LNCaP clone FGC (cell line): ENCODE measurements at regions not wholly inside any gene's neighbourhood (a gene's known extent, or its start where the extent isn't known, plus 50 kb on each side); places are given as distances from the start of the nearest gene placed in this dataset.

Experiments
- DNase-seq: peaks from one replicate; pipeline ENCODE4 v3.0.0-alpha.2; 2011; ENCODE audit warnings: low read depth
- H3K4me3 ChIP-seq: 2 replicates; pipeline ENCODE4 v1.5.1; 2011; ENCODE audit warnings: mild to moderate bottlenecking, low read depth, low read length, control low read depth
- TF ChIP-seq, protein P1 (sequence below): IDR thresholded peaks from 2 replicates; pipeline ENCODE4 v1.5.1; 2012; ENCODE audit warnings: mild to moderate bottlenecking; ENCODE audit not compliant: control insufficient read depth, insufficient read depth; ENCODE audit errors: extremely low read depth

DNA sequence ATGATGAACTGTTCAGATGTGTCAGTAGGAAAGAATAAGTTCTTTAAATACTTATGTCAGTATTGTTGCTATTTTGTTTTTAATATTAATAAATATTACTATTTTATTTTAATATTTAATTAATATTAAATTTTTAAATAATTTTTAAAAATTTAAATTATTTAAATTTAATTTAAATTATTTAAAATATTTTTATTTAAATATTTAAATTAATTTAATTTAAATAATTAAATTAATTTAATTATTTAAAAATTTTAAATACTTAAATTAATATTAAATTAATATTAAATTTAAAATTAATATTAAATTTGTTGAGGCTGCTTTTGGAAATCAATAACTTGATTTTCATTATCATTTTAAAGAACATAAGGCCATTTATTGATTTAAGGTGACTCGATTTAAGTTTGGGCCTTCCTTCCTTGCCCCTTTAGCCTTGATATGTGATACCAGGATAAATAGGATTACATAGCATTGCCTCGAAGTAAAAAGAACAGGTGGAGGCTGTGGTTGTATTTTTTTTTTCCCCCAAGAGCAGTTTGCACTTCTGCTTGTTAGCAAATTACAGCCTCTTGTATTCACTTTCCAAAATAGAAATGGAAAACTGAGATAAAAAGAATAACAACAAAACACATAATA lies 915.2 kb downstream of the TTLL7 start:
- no peak for DNase-seq
- TF ChIP-seq, protein P1, sequence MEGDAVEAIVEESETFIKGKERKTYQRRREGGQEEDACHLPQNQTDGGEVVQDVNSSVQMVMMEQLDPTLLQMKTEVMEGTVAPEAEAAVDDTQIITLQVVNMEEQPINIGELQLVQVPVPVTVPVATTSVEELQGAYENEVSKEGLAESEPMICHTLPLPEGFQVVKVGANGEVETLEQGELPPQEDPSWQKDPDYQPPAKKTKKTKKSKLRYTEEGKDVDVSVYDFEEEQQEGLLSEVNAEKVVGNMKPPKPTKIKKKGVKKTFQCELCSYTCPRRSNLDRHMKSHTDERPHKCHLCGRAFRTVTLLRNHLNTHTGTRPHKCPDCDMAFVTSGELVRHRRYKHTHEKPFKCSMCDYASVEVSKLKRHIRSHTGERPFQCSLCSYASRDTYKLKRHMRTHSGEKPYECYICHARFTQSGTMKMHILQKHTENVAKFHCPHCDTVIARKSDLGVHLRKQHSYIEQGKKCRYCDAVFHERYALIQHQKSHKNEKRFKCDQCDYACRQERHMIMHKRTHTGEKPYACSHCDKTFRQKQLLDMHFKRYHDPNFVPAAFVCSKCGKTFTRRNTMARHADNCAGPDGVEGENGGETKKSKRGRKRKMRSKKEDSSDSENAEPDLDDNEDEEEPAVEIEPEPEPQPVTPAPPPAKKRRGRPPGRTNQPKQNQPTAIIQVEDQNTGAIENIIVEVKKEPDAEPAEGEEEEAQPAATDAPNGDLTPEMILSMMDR: no peak
- no peak overlapping the region for H3K4me3 ChIP-seq

DNA sequence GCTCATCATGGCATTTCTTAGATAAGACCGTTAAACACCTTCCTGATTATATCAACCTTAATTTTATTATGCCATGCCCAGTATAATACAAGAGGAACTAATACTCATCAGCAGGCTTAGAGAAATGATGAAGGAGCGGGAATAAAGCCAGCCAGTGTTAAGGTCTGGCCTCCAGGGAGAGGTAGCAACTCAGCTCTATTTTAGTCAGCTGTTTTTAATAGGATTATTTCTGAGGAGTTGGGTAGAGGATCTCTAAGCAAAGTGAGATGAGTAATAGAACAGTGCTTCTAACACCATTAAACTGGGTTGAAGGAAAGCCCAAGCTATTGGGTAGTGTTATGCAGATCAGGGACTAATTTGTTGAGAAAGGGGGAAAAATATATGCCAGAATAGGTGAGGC lies 921.5 kb downstream of the TTLL7 start:
- TF ChIP-seq, protein P1: no peak
- no peak for DNase-seq

DNA sequence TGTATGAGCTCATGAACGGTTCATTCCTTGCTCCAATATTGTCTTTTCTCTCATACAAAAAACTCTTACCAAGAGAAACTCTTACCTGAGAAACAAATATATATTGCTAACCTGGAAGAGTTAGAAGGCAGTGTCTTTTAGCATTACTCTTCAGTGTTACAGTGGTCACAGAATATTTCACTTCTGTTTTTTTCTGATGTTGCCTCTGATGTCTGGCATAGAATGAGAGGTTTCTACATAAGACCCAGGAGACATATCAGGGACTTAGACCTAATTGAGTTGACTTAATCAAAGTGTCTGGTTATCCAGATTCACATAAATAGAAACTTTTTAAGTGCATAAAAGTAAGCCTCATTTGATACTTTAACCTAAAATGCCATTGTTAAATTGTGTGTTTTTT lies 923.8 kb downstream of the TTLL7 start:
- H3K4me3 ChIP-seq: no peak overlapping the region
- TF ChIP-seq, protein P1: no peak
- DNase-seq: no peak

More for the DNA sequence above, 921.5 kb downstream of the TTLL7 start:
- no peak overlapping the region for H3K4me3 ChIP-seq

GRCh38 chr1:83067954-83068353 lies 931.0 kb downstream of the TTLL7 start:
- H3K4me3 ChIP-seq: no peak overlapping the region
- no peak for DNase-seq
- TF ChIP-seq, protein P1: no peak

DNA sequence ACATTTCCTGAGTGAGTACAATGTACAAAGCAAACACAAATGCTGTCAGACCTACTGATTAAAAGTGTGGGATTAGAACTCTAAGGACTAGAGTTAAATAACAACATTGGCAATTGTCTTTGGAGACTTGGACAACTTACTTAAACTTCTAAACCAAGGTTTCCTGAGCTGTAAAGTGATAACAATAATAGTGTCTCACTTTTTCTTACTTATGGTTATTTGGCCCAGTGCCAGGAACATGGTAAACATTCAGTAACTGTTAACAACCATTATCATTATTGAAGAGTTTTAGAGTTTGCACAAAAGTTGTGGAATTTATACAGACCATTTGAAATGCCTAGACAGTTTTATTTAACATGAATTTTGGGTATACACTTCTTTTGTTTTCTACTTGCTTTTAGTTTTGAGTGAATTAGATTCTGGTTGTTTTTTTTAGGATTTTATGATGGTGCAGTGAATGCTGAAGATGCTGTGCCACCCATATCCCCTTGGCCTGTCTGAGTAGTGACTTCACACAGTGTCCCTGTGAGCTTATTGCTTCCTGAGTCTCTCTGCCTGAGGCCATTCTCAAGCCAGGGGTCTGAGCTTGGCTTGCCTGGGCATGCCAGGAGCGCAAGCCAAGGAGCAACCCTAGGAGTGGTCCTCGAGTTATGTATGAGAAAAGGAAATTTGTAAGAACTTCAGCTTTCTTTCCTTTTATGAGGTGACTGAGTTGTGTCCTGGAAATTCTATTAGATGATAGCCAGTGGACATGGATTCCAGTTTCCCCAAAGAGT lies 932.8 kb downstream of the TTLL7 start:
- no peak for DNase-seq
- TF ChIP-seq, protein P1: no peak
- no peak overlapping the region for H3K4me3 ChIP-seq

- TF ChIP-seq, protein P1: no peak
- no peak overlapping the region for H3K4me3 ChIP-seq
- no peak for DNase-seq
Measured at GRCh38 chr1:83064589-83065242, 934.2 kb downstream of the TTLL7 start.
